GM18951 (cell line): ENCODE measurements at regions not wholly inside any gene's neighbourhood (a gene's known extent, or its start where the extent isn't known, plus 50 kb on each side); places are given as distances from the start of the nearest gene placed in this dataset.
"Not testable (repeated sequence)": the region's sequence is repeated elsewhere in the genome, so short reads cannot be mapped to it uniquely, and the experiment has no call there.

ENCODE experiments used
- POLR2A ChIP-seq: IDR thresholded peaks from 4 replicates; pipeline ENCODE4 v1.6.1; 2011; ENCODE audit warnings: mild to moderate bottlenecking; ENCODE audit not compliant: insufficient read length, insufficient read depth; ENCODE audit errors: extremely low read depth
- in situ Hi-C: fragments of 300-500 bp; cut with MboI; formaldehyde crosslinking; loops from one replicate; pipeline ENCODE4 v1.12.0; 2022; ENCODE audit warnings: low sequenced_read_pairs, mixed read lengths, inconsistent platforms; ENCODE audit not compliant: unreplicated experiment

GRCh38 chr14:106642090-106642489 lies 1115.7 kb downstream of the TMEM121 start:
- TF ChIP-seq POLR2A: no peak
- in situ Hi-C loops: no loop called here

- in situ Hi-C loops: not testable (repeated sequence)
These were observed 1116.6 kb downstream of the TMEM121 start for GRCh38 chr14:106642971-106643370.

GRCh38 chr14:106648874-106649273 lies 1122.5 kb downstream of the TMEM121 start:
- in situ Hi-C loops: not testable (repeated sequence)

- no peak for TF ChIP-seq POLR2A
- in situ Hi-C loops: no loop called here
These were observed 1124.6 kb downstream of the TMEM121 start for GRCh38 chr14:106651016-106651415.

- TF ChIP-seq POLR2A: no peak
- in situ Hi-C loops: no loop called here
These were observed 1126.1 kb downstream of the TMEM121 start for GRCh38 chr14:106652494-106652893.

GRCh38 chr14:106657460-106657859 lies 1131.1 kb downstream of the TMEM121 start:
- in situ Hi-C loops: no loop called here
- TF ChIP-seq POLR2A: no peak

GRCh38 chr14:106658066-106658860 lies 1131.9 kb downstream of the TMEM121 start:
- in situ Hi-C loops: not testable (repeated sequence)

- in situ Hi-C loops: not testable (repeated sequence)
These were observed 1135.2 kb downstream of the TMEM121 start for GRCh38 chr14:106661561-106661960.

- no peak for TF ChIP-seq POLR2A
- in situ Hi-C loops: no loop called here
These were observed 1136.7 kb downstream of the TMEM121 start for GRCh38 chr14:106662936-106663550.

- in situ Hi-C loops: not testable (repeated sequence)
These were observed 1137.5 kb downstream of the TMEM121 start for GRCh38 chr14:106663805-106664410.

- no peak for TF ChIP-seq POLR2A
- in situ Hi-C loops: no loop called here
These were observed 1139.4 kb downstream of the TMEM121 start for GRCh38 chr14:106665814-106666213.

GRCh38 chr14:106666341-106666740 lies 1140.0 kb downstream of the TMEM121 start:
- no peak for TF ChIP-seq POLR2A
- in situ Hi-C loops: no loop called here

- no peak for TF ChIP-seq POLR2A
These were observed 1143.6 kb downstream of the TMEM121 start for GRCh38 chr14:106670011-106670410.

GRCh38 chr14:106674093-106674492 lies 1147.7 kb downstream of the TMEM121 start:
- in situ Hi-C loops: not testable (repeated sequence)

More at GRCh38 chr14:106670011-106670410, 1143.6 kb downstream of the TMEM121 start:
- in situ Hi-C loops: no loop called here

GRCh38 chr14:106674509-106675125 lies 1148.2 kb downstream of the TMEM121 start:
- in situ Hi-C loops: loop anchor here (5.0 kb wide), 1 partner anchor 77 kb away; no protein-coding TSS in a partner anchor

- in situ Hi-C loops: loop anchor here (5.0 kb wide), 1 partner anchor 78 kb away; no protein-coding TSS in a partner anchor
These were observed 1149.3 kb downstream of the TMEM121 start for GRCh38 chr14:106675716-106676115.
